Stimulated activated memory B cell treated with anti-CD40 and anti-IgM and Interleukin-4, amounts not matched to agents 10 μg/mL and 1 μg/mL and 100 μg/mL, for 72 hours (primary cell): ENCODE measurements at regions not wholly inside any gene's neighbourhood (a gene's known extent, or its start where the extent isn't known, plus 50 kb on each side); places are given as distances from the start of the nearest gene placed in this dataset.

Source experiments
- ATAC-seq: fragments of 150-1000 bp; cut with Tn5 transposase; 2 replicates; pipeline ENCODE4 v1.10.0; 2021
- H3K27ac Mint-ChIP-seq: one replicate; pipeline ENCODE4 v1.8.0; 2022; ENCODE audit warnings: mild to moderate bottlenecking, mixed read lengths
- H3K27me3 Mint-ChIP-seq: one replicate; pipeline ENCODE4 v1.8.0; 2022; ENCODE audit warnings: mixed read lengths
- H3K36me3 Mint-ChIP-seq: one replicate; pipeline ENCODE4 v1.8.0; 2022; ENCODE audit warnings: mixed read lengths
- H3K4me1 Mint-ChIP-seq: one replicate; pipeline ENCODE4 v1.8.0; 2022; ENCODE audit warnings: mixed read lengths
- H3K4me3 Mint-ChIP-seq: one replicate; pipeline ENCODE4 v1.8.0; 2022; ENCODE audit warnings: mild to moderate bottlenecking, moderate library complexity, mixed read lengths
- H3K9me3 Mint-ChIP-seq: one replicate; pipeline ENCODE4 v1.8.0; 2022; ENCODE audit warnings: mixed read lengths

- peaks cover 3% of the 10 kb centered on the region for H3K9me3 Mint-ChIP-seq
- H3K27me3 Mint-ChIP-seq: no peaks in the 10 kb centered on the region
- no peak overlapping the region for H3K27ac Mint-ChIP-seq
- peaks cover 6% of the 10 kb centered on the region for H3K36me3 Mint-ChIP-seq
- no peak overlapping the region for H3K4me3 Mint-ChIP-seq
- no peak for ATAC-seq
- H3K4me1 Mint-ChIP-seq: peaks cover 11% of the 10 kb centered on the region
Measured at GRCh38 chr1:234776876-234777855, 167.2 kb upstream of the IRF2BP2 start.

- H3K27ac Mint-ChIP-seq: no peak overlapping the region
- peaks cover 3% of the 10 kb centered on the region for H3K9me3 Mint-ChIP-seq
- peaks cover 19% of the 10 kb centered on the region for H3K4me1 Mint-ChIP-seq
- ATAC-seq: no peak
- no peak overlapping the region for H3K4me3 Mint-ChIP-seq
- no peaks in the 10 kb centered on the region for H3K27me3 Mint-ChIP-seq
- H3K36me3 Mint-ChIP-seq: peaks cover 6% of the 10 kb centered on the region
Measured at GRCh38 chr1:234776256-234776875, 166.4 kb upstream of the IRF2BP2 start.

DNA sequence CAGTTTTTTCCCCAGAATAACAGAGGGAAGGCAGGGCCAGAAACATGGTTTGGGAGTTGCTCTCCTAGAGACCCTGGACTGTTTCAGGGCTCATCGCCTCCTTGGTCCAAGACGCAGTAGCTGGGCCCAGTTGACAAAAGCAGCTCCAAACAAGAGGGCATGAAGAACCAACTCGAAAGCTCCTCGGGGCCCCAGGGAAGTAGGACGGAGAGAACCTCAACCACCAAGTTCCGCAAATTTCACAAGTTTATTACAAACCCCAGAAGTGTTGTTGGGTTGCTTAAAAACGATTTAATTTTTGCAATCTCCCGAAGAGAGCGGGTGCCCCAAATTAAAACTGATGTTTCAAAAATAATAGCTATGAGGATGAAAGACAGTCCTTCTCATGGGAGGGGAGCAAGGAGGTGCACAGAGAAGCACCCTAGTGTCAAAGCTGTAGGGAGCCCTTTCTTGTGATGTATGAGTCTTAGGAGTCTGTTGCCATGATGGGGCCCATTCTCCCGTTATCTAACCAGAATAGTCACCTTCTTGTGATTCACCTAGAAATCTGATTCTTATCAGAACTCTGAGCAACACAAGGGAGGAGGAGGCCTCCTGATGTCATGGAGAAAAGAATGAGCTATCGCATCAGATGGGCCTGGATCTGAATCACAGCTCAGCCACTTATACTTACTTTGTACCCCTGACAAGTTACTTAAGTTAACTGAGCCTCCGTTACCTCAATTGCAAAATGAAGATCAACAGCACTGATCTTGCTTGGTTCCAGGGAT lies 165.7 kb upstream of the IRF2BP2 start:
- H3K36me3 Mint-ChIP-seq: peaks cover 6% of the 10 kb centered on the region
- peaks cover 3% of the 10 kb centered on the region for H3K9me3 Mint-ChIP-seq
- no peak overlapping the region for H3K4me3 Mint-ChIP-seq
- H3K27ac Mint-ChIP-seq: peak overlapping the region; percentile 12
- peaks cover 26% of the 10 kb centered on the region for H3K4me1 Mint-ChIP-seq
- ATAC-seq: no peak
- no peaks in the 10 kb centered on the region for H3K27me3 Mint-ChIP-seq

GRCh38 chr1:234774971-234775370 lies 165.0 kb upstream of the IRF2BP2 start:
- H3K9me3 Mint-ChIP-seq: peaks cover 3% of the 10 kb centered on the region
- H3K27me3 Mint-ChIP-seq: no peaks in the 10 kb centered on the region
- peak overlapping the region; percentile 12 for H3K27ac Mint-ChIP-seq
- H3K4me1 Mint-ChIP-seq: peaks cover 32% of the 10 kb centered on the region
- H3K36me3 Mint-ChIP-seq: peaks cover 6% of the 10 kb centered on the region
- H3K4me3 Mint-ChIP-seq: no peak overlapping the region
- ATAC-seq: no peak

- peaks cover 3% of the 10 kb centered on the region for H3K9me3 Mint-ChIP-seq
- no peak overlapping the region for H3K4me3 Mint-ChIP-seq
- peak overlapping the region; percentile 99 for H3K27ac Mint-ChIP-seq
- ATAC-seq: no peak
- no peaks in the 10 kb centered on the region for H3K27me3 Mint-ChIP-seq
- peaks cover 41% of the 10 kb centered on the region for H3K4me1 Mint-ChIP-seq
- H3K36me3 Mint-ChIP-seq: peaks cover 6% of the 10 kb centered on the region
Measured at GRCh38 chr1:234773936-234774677, 164.1 kb upstream of the IRF2BP2 start.

GRCh38 chr1:234772345-234773147 lies 162.6 kb upstream of the IRF2BP2 start:
- peaks cover 6% of the 10 kb centered on the region for H3K36me3 Mint-ChIP-seq
- peaks cover 56% of the 10 kb centered on the region for H3K4me1 Mint-ChIP-seq
- peaks cover 3% of the 10 kb centered on the region for H3K9me3 Mint-ChIP-seq
- no peaks in the 10 kb centered on the region for H3K27me3 Mint-ChIP-seq
- peak overlapping the region; percentile 99 for H3K27ac Mint-ChIP-seq
- peak overlapping the region; percentile 63 for H3K4me3 Mint-ChIP-seq
- peak; percentile 93 for ATAC-seq

DNA sequence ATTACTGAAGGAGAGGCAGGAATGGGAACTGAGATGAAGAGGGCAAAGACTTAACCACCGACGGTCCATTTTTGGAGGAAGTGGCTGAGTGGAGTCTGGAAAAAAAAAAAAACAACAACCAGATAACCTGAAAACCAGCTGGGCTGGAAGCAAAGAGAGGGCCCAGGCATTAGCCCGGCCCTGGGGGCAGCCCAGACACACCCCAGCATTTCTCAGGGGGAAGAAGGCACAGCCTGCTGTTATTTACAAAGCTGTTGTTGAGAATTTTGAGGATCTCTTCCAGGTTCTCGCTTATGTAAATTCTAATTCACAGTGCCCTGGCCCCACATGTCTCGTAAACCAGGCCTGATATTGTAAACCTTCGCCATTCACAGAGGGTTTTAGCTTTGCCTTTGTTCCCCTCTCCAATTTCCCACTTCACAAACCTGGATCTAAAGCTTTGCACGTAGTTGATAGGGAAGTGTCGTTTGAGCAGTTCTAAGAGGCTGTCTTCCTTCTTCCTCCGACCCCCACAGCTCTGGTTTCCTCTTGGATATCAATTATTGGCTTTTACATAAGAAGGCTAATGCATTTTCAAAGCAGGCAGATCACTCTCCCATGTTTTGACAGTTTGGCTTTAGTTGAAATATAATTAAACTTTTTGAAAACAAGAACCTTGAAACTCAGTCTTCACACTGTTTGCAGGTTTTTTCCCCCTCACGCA lies 161.8 kb upstream of the IRF2BP2 start:
- Mint-ChIP-seq H3K36me3 (peaks cover 6% of the 10 kb centered on the region), H3K4me1 (peaks cover 59% of the 10 kb centered on the region), H3K4me3 (peak overlapping the region; percentile 63), H3K27me3 (no peaks in the 10 kb centered on the region), H3K27ac (peak overlapping the region; percentile 99), H3K9me3 (peaks cover 3% of the 10 kb centered on the region)
- ATAC-seq: no peak

GRCh38 chr1:234770924-234771540 lies 161.1 kb upstream of the IRF2BP2 start:
- Mint-ChIP-seq H3K27ac (peak overlapping the region; percentile 99), H3K27me3 (no peaks in the 10 kb centered on the region), H3K36me3 (peaks cover 6% of the 10 kb centered on the region), H3K4me3 (no peak overlapping the region), H3K4me1 (peaks cover 60% of the 10 kb centered on the region), H3K9me3 (peaks cover 3% of the 10 kb centered on the region)
- ATAC-seq: no peak

DNA sequence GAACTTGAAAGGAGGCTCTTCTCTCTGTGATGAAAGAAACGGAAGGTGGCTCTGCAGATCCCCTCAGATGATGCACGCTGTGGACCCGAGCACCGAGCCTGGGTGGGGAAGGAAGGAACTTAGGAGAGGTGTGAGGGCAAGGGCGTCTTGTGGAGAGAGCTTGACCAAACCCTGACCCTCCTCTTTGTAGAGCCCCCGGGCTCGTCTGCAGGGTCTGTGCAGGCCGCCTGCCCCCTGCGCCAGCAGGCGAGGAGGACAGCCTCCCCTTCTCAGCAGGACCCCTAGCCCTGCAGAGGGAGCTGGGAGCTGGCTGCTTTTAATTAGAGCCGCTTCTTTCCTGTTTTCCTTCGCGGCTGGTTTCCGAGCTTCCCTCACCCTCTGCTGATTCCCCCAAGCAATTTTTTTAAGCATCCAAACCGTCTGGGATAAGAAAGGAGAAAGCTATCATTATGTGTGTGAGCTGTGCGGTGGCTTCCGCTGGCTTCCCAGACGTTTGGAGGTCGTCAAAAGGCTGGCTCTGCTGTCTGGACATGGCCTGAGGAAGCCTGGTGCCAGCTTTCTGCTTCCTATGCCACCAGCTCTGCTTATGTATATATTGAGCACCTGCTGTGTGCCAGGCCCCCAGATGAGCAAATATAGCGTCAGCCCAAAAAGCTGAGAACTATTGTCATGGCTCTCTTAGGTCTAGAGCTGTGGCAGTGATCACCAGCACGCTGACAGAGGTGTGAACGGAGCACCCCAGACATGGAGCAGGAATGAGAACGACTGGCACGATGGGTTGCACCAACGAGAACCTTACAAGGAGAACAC lies 160.2 kb upstream of the IRF2BP2 start:
- H3K27ac Mint-ChIP-seq: peak overlapping the region; percentile 99

DNA sequence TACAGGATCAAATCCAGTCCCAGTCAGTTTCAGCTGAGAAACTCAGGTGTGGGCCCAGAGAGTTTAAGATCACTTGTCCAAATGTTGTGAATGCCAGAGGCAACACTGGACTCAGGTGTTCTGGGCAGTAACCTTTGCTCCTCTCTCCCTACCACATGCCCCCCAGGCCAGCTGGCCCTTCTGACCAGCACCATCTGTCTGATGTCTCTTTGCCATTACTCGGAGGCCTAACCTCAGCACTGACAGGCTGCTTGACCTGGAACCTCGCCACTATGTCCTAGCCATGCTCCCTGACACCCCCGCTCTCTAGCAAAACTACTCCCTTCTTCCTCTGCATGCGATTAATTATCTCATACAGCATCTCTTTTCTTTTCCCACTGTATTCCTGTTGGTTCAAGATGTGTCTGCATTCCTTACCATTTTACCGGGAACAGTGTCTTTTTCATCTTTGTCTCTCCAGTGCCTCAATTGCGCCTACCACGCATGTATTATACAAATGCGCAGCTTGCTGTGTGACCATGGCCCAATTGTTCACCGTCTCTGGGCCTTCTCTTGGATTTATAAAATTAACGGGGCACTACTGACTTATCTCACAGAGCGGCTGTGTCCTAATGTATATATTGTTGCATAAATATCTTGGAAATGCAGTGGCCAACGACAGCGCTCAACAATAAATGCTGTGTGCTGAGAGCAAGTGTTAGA lies 159.5 kb upstream of the IRF2BP2 start:
- Mint-ChIP-seq H3K4me3 (no peak overlapping the region), H3K36me3 (peaks cover 6% of the 10 kb centered on the region), H3K4me1 (peaks cover 67% of the 10 kb centered on the region), H3K27ac (peak overlapping the region; percentile 99), H3K9me3 (peaks cover 3% of the 10 kb centered on the region), H3K27me3 (no peaks in the 10 kb centered on the region)
- ATAC-seq: no peak

More for the DNA sequence above, 160.2 kb upstream of the IRF2BP2 start:
- Mint-ChIP-seq H3K4me3 (no peak overlapping the region), H3K27me3 (no peaks in the 10 kb centered on the region), H3K4me1 (peaks cover 67% of the 10 kb centered on the region), H3K36me3 (peaks cover 6% of the 10 kb centered on the region), H3K9me3 (peaks cover 3% of the 10 kb centered on the region)
- no peak for ATAC-seq

DNA sequence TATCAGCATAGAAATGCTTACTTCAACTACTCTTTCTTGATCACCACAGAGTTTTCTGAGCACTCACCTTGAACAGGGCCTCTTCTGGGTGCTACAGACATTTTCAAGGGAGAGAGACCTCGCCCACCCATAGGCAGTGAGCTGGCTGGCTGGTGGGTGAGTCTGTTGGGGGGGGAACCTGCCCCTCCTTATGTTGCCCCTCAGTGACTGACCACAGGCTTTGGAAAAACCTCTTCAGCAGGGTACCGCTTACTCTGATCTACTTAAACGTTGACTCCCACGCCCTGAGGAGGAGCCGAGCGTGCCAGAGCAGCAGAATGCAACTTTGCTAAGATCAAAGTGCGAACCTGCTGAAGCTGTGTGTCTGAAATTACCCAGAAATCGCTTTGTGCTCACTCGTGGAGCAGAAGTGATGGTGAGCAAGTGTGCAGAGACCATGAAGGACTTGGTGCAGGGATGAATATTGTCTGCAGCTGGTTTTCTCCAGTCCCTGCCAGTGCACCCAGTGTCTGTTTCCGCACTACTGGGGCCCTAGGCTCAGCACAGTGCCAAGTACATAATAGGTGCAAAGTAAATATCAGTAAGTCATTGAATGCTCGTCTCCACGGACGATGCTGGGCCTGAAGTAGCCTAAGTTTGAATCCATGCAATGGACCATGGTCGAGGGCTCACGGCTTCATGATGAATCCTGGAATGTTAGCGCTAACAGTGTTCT lies 158.7 kb upstream of the IRF2BP2 start:
- H3K36me3 Mint-ChIP-seq: peaks cover 6% of the 10 kb centered on the region
- H3K27ac Mint-ChIP-seq: peak overlapping the region; percentile 99
- H3K4me3 Mint-ChIP-seq: peak overlapping the region; percentile 35
- H3K9me3 Mint-ChIP-seq: peaks cover 3% of the 10 kb centered on the region
- peaks cover 72% of the 10 kb centered on the region for H3K4me1 Mint-ChIP-seq
- peak; percentile 57 for ATAC-seq
- no peaks in the 10 kb centered on the region for H3K27me3 Mint-ChIP-seq
